ENCODE measurements at regions not wholly inside any gene's neighbourhood (a gene's known extent, or its start where the extent isn't known, plus 50 kb on each side); places are given as distances from the start of the nearest gene placed in this dataset.

DNA sequence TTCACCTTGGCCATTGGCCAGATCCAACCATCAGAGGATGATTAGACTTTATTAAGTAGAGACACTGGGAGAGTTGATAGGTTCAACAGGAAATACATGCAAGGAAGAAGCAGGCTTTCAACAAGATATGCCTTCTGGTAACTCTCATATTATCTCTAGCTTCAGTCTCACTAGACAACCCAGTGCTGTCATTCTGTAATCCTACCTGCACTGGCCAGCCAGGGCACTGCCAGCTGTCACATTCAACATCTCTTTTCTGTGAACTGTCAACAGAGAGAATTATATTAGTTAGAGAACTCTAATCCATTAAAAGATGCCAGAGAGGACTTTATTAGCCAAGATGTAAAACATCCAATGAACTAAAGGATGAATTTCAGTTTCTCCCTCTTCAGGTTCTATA, 337.9 kb upstream of the JAG1 start:
- TF ChIP-seq EZH2 (IDR thresholded peaks at IDR 0.05; ENCODE audit: low read depth, low read length, severe bottlenecking) (no peak), CBX5 (IDR thresholded peaks at IDR 0.05; ENCODE audit: low read depth, low read length) (no peak), TAF1 (IDR thresholded peaks at IDR 0.05; ENCODE audit: low read depth, low read length) (no peak), POLR2A (IDR thresholded peaks at IDR 0.05; ENCODE audit: control extremely low read depth in 1 of 2, low read depth in 2 of 2, low read length in 2 of 2) (no peak), JUND (IDR thresholded peaks at IDR 0.05; ENCODE audit: low read length) (no peak), POLR2AphosphoS5 (IDR thresholded peaks at IDR 0.05; ENCODE audit: low read depth, low read length) (no peak), SP4 (IDR thresholded peaks at IDR 0.05; ENCODE audit: low read length) (no peak), HDAC6 (IDR thresholded peaks at IDR 0.05; ENCODE audit: low read depth, low read length) (no peak), CHD1 (IDR thresholded peaks at IDR 0.05; ENCODE audit: low read depth, low read length) (no peak), EP300 (IDR thresholded peaks at IDR 0.05; ENCODE audit: borderline replicate concordance in 1 of 2, low read depth in 2 of 2, low read length in 2 of 2) (no peak), GABPA (IDR thresholded peaks at IDR 0.05; ENCODE audit: borderline replicate concordance, insufficient read depth, low read length) (no peak)
- TF ChIP-seq, protein P1, sequence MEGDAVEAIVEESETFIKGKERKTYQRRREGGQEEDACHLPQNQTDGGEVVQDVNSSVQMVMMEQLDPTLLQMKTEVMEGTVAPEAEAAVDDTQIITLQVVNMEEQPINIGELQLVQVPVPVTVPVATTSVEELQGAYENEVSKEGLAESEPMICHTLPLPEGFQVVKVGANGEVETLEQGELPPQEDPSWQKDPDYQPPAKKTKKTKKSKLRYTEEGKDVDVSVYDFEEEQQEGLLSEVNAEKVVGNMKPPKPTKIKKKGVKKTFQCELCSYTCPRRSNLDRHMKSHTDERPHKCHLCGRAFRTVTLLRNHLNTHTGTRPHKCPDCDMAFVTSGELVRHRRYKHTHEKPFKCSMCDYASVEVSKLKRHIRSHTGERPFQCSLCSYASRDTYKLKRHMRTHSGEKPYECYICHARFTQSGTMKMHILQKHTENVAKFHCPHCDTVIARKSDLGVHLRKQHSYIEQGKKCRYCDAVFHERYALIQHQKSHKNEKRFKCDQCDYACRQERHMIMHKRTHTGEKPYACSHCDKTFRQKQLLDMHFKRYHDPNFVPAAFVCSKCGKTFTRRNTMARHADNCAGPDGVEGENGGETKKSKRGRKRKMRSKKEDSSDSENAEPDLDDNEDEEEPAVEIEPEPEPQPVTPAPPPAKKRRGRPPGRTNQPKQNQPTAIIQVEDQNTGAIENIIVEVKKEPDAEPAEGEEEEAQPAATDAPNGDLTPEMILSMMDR (IDR thresholded peaks at IDR 0.05; ENCODE audit: control extremely low read depth in 1 of 3, insufficient read depth in 1 of 3, low read depth in 1 of 3, low read length in 3 of 3): no peak
- TF ChIP-seq, protein P2, sequence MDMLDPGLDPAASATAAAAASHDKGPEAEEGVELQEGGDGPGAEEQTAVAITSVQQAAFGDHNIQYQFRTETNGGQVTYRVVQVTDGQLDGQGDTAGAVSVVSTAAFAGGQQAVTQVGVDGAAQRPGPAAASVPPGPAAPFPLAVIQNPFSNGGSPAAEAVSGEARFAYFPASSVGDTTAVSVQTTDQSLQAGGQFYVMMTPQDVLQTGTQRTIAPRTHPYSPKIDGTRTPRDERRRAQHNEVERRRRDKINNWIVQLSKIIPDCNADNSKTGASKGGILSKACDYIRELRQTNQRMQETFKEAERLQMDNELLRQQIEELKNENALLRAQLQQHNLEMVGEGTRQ (IDR thresholded peaks at IDR 0.05; ENCODE audit: low read length): no peak

Measured in H1 (cell line).